GM18502 (cell line): ENCODE measurements at regions not wholly inside any gene's neighbourhood (a gene's known extent, or its start where the extent isn't known, plus 50 kb on each side); places are given as distances from the start of the nearest gene placed in this dataset.

Experiments used
- ATAC-seq: cut with Tn5 transposase; IDR thresholded peaks from one replicate; pipeline ENCODE4 v1.9.1; 2021; ENCODE audit warnings: mild to moderate bottlenecking; ENCODE audit not compliant: unreplicated experiment, poor library complexity

- no peak for ATAC-seq
Observed at GRCh38 chr1:217097819-217098218, 374.6 kb upstream of the ESRRG start.

DNA sequence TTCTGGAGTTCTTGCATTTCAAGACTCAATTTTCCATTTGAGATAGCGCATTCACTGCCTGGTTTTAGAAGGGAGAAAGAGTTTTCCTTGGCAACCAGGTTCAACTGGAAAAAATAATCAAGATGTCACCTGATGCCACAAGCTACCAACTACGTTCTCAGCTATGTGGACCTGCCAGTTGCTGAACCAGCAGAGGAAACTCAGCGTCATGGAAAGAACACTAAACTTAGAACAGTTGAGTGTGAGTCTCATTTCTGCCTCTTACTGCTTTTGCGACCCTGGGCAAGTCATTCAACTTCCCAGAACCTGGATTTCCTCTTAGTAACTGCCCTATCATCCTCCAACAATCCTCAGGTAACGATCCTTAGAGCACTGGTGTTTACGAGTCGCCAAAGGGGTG lies 373.0 kb upstream of the ESRRG start:
- no peak for ATAC-seq

DNA sequence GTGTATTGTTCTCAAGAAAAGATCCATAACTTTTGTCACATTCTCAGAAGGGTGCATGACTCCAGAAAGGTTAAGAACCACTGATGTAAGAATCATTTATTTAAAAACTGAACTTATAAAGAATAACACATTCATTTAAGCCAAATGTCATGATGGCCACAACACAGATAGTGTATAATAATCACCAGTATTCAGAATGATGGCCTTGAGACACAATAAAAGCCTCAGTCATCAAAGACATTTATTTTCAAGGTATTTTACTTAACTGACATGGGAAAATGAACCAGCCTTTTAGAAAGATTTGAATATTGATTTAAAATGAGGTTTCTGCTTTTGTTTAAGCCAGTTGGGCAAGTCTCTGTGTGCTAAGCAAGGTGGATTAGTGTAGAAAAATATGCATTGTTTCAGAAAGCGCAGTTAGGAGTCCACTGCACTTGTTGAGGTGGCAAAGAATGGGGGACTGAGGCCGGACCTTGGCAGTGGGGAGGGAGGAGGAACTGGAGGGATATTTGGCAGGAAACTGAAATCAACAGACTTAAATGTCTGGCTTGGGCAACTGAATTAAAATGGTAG lies 371.9 kb upstream of the ESRRG start:
- ATAC-seq: no peak

DNA sequence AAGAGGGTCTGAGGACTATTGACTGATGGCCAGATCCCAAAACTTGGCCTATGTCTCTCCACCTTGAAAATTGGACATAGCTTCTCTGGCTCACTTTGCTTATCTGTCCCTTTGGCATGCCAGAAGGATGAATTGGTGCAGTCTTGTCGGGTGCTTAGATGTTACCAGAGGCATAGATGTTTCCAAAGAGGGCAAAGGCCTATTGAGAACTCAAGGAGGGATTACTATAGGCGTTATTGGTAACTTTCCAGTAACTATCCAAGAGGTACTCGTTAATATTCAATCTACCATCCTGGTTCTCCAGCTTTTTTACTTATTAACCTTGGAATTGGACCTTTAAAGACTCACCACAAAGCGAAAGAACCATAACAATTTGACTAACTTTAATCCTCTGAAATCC lies 368.3 kb upstream of the ESRRG start:
- ATAC-seq: no peak

DNA sequence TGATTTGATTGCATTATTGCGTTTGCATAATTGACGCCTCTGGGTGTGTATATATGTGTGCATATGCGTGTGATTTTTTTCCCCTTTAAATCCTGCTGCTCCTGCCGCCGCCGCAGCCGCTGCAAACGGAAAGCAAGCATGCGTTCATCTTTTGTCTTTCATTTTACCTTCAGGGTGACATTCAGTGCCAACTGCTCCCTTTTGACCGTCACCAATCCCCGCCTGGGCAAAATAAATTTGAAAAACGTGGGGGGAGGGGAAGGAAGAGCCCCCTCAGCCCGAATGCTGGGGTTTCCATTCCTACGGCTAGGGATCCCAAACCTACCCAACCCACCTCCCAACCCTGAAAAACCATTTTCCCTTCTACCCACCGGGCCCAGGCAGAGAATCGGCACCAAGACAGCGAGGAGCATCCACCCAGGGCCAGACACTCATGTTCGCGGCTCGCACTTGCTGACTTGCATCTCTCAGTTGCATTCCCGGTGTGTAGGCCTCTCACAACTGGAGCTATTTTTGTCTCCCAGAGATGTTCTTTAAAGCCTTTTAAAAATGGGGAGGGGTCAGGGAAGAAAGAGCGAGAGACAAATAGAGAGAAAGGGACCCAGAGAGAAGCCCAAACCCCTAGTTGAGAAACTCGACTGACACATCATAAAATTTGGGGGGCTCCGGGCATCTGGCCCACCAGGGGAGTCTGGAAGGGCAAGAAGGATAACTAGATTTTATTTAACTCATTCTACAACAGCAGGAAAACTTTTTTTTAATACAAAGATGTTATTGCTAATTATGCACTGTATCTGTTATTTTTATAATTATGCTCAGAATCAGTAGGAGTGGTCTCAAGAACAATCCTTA lies 367.1 kb upstream of the ESRRG start:
- ATAC-seq: no peak

GRCh38 chr1:217089361-217090014 lies 366.3 kb upstream of the ESRRG start:
- no peak for ATAC-seq

- ATAC-seq: no peak
Observed at GRCh38 chr1:217088521-217089284, 365.5 kb upstream of the ESRRG start.

DNA sequence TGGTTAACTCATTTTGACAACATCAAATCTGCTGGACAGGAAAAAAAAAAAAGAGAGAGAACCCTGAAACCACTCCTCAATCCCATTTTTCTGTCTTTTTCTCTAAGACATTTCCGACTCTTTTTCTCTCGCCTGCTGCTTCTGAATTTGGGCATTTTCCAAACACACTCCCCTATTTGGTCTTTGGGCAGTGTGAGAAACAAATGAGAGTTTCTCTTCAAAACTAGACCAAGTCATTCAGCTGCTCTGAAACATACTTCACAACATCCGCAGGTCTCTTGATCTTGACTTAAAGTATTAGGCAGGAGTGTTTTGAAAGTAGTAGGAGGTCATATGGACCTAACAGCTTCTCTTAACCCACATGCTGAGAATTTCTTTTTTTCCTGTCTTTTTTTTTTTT lies 364.8 kb upstream of the ESRRG start:
- ATAC-seq: no peak

DNA sequence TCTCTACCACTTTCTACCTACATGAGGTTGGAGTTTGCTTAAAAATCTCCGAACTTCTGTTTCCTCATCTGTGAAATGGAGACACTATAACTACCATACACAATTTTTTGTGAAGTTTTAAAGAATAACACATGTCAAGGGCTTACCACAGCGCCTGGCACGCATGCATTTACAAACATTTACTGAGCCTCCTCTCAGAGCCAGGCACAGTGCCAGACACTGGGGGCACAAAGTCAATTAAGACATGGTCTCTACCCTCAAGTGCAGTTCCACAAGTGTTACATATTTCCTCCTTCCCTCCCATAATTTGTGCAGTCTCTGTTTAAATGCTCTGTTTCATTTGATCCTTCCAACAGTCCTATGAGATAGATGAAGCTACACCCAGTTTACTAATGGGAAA lies 356.4 kb upstream of the ESRRG start:
- ATAC-seq: no peak

GRCh38 chr1:217078959-217079358 lies 355.7 kb upstream of the ESRRG start:
- ATAC-seq: no peak

- ATAC-seq: no peak
Observed at GRCh38 chr1:217078078-217078690, 355.0 kb upstream of the ESRRG start.

DNA sequence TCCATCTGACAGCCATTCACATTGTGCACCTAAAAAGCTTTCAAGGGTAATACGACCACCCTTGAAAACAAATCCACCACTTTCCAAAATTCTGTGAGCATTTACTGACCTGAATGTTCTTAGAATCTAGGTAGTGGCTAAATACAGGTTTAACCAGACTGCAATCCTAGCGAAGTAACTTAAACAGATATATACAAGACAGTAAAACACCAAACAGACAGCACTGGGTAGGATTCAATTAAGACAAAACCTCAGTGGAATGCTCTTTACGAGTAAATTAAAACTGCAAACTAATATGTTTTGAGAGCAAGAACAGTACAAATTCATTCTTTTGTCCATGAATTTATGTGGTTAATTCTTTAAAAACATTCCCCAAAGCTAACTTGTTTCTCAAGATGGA lies 354.2 kb upstream of the ESRRG start:
- ATAC-seq: no peak

DNA sequence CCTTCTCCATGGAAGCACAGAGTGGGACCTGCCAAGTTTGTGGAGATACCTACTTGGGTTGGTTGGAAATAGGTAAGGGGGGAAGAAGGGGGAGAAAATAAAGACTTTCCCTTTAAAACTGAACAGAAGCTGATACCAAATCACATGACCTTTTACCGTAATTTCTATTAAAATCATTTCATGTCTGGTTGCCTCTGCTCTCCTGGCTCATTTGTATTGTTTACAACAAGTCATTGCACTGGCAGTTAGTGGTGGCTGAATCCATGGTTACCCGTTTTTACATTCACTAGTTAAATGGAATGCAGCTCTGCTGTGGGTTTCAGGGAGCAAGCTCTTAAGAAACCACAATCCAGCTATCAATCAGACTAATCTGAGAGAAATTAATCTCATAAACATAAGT lies 353.7 kb upstream of the ESRRG start:
- ATAC-seq: no peak

DNA sequence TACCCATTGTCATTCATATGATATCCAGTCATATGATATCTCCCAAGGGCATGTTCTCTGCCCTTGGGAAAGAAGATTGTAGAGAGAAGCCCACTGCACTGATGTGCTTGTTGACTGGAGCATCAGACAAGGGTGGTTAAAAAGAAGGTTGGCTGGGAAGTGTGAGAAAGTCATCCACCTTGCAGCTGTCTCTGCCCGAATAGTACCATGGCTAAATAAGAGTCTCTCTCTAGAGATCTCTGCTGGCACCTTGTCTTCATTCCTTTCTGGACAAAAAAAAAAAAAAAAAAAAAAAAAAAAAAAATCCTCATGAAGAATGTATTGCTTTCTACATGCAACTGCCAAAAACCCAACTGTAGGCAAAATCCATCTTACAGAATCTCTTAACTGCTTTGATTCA lies 349.7 kb upstream of the ESRRG start:
- ATAC-seq: no peak

- ATAC-seq: no peak
Observed at GRCh38 chr1:217067642-217068041, 344.4 kb upstream of the ESRRG start.

DNA sequence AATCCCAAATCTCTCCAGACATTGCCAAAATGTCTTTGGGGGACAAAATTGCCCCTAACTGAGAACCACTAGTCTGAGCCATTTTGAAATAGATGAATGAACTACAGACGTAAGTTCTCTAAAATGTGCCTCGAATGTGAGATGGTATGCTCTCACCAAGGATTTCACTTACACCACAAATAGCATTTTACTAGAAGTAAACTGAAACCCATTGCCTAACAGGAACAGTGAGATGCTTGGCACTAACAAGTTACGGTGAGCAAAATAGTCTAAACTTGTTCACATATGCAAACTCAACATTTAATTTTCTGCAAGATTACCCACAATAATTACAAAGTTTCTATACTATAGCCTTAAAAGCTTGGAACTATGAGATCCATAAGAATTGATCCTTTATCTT lies 343.6 kb upstream of the ESRRG start:
- no peak for ATAC-seq

DNA sequence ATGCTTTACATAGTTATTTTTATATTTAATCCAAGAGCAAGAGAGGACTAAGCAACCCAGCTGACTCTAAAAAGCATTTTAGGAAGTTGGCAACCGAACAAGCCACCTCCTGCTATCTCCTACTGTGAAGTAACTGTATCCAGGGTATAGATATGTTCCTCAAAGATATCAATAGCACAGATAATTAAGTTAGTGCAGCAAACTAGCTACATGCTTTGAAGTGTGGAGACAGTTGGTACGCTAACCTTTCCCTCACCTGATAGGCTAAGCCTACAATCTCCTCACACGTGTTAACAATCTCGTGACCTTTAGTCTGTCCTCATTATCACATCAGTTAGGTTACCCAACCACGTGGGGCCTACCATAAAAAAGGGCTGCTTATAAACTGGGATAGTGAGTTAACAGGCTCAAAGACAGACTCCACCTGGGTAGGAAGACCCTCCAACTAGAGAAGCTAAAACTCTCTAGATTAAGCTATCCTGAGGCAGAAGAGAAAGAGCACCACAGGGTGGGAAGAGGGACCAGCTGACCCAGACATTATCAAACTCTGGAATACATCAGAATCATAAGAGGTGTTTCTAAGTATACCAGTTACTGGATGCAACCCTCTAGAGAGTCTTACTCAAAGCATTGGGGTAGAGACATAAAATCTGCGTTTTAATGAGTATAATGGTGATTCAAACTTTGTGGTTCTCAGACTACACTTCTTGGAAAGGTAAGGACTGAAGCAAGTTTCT lies 340.1 kb upstream of the ESRRG start:
- ATAC-seq: no peak

GRCh38 chr1:217062586-217062985 lies 339.4 kb upstream of the ESRRG start:
- ATAC-seq: no peak

DNA sequence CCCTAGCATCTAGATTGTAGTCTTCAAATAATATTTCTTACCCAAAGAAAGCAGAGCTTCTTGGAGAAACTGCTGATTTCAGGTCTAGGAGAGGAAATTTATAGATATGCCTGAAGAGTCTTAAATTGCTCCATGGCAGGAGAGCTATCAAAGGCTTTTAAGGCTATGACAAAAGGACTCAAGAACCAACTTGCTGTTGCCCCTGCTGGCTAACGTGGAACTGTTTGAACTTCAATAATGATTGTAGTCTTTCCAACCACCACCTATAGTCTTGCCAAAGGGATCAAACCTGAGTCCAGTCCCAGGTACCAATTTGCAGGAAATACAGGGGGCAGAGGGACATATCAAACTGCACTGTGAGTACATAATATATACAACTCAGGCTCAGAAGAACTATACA lies 336.2 kb upstream of the ESRRG start:
- no peak for ATAC-seq

- no peak for ATAC-seq
Observed at GRCh38 chr1:217053676-217054075, 330.4 kb upstream of the ESRRG start.
